ENCODE measurements at regions not wholly inside any gene's neighbourhood (a gene's known extent, or its start where the extent isn't known, plus 50 kb on each side); places are given as distances from the start of the nearest gene placed in this dataset.

GRCh38 chr10:30178356-30178964 is 119.1 kb upstream of the JCAD start:
- Mint-ChIP-seq H3K36me3 (ENCODE audit: unreplicated experiment) (no peaks in the 10 kb centered on the region), H3K9me3 (ENCODE audit: unreplicated experiment) (no peaks in the 10 kb centered on the region), H3K27me3 (ENCODE audit: unreplicated experiment) (no peaks in the 10 kb centered on the region), H3K4me3 (ENCODE audit: unreplicated experiment) (no peak overlapping the region), H3K27ac (ENCODE audit: unreplicated experiment) (no peak overlapping the region), H3K4me1 (ENCODE audit: low read depth, unreplicated experiment) (no peaks in the 10 kb centered on the region)
- TF ChIP-seq, protein P1, sequence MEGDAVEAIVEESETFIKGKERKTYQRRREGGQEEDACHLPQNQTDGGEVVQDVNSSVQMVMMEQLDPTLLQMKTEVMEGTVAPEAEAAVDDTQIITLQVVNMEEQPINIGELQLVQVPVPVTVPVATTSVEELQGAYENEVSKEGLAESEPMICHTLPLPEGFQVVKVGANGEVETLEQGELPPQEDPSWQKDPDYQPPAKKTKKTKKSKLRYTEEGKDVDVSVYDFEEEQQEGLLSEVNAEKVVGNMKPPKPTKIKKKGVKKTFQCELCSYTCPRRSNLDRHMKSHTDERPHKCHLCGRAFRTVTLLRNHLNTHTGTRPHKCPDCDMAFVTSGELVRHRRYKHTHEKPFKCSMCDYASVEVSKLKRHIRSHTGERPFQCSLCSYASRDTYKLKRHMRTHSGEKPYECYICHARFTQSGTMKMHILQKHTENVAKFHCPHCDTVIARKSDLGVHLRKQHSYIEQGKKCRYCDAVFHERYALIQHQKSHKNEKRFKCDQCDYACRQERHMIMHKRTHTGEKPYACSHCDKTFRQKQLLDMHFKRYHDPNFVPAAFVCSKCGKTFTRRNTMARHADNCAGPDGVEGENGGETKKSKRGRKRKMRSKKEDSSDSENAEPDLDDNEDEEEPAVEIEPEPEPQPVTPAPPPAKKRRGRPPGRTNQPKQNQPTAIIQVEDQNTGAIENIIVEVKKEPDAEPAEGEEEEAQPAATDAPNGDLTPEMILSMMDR (IDR thresholded peaks at IDR 0.05; ENCODE audit: partially characterized antibody, unreplicated experiment), result no peak
- no peak for DNase-seq

DNA sequence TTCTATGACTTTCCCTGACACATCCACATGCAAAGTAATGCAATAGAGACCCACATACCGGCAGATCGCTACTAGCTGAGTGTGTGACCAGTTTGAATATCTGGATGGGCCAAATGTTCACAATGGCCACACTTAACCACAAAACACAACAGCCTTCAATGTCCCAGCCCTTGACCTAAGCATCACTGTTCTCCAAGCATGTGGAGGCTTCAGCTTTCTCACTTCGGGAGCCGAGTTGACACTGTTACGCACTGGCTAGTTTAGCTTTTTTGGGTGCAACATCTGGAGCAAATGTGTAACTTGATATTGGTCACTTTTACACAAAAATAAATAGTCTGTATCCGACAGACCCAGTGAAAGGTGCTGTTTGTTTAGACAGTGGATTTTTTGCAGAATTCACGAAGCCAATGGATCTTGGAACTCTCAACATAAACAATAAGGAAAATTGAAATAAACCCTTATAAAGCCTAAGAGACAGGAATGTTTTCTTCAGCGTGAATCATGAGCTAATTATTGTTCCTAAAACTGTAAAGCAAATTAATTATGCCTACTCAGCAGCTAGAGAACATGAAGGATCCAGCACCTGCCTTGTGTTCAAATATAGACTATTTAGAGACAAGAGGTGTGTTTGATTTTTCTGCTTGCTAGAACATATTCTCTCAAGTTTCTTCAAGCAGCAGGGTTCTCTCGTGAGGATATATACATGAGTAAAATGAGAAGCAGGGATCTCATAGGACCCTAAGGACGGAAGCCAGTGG is 117.6 kb upstream of the JCAD start:
- Mint-ChIP-seq H3K4me1 (ENCODE audit: low read depth, unreplicated experiment) (no peaks in the 10 kb centered on the region), H3K27me3 (ENCODE audit: unreplicated experiment) (no peaks in the 10 kb centered on the region), H3K36me3 (ENCODE audit: unreplicated experiment) (no peaks in the 10 kb centered on the region), H3K9me3 (ENCODE audit: unreplicated experiment) (no peaks in the 10 kb centered on the region), H3K27ac (ENCODE audit: unreplicated experiment) (no peak overlapping the region), H3K4me3 (ENCODE audit: unreplicated experiment) (no peak overlapping the region)
- no peak for DNase-seq
- TF ChIP-seq, protein P1 (IDR thresholded peaks at IDR 0.05; ENCODE audit: partially characterized antibody, unreplicated experiment), result no peak

DNA sequence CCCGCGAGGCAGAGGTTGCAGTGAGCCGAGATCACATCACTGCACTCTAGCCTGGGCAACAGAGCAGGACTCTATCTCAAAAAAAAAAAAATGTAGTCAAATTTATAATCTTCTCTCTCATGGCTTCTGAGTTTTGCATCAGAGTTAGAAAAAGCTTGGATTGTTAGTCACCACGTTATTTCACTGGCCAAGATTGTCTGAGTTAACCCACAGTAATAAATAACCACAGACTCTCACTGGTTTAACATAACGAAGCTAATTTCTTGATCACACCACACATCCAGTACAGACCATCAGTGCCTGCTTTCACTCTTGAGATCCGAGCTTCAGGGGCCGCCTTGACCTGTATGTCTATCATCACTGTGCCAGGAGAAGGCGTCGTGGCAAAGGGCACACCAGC is 116.8 kb upstream of the JCAD start:
- no peaks in the 10 kb centered on the region for H3K27me3 Mint-ChIP-seq (ENCODE audit: unreplicated experiment)
- no peak overlapping the region for H3K27ac Mint-ChIP-seq (ENCODE audit: unreplicated experiment)
- no peak overlapping the region for H3K4me3 Mint-ChIP-seq (ENCODE audit: unreplicated experiment)
- no peaks in the 10 kb centered on the region for H3K4me1 Mint-ChIP-seq (ENCODE audit: low read depth, unreplicated experiment)
- H3K9me3 Mint-ChIP-seq (ENCODE audit: unreplicated experiment), result no peaks in the 10 kb centered on the region
- DNase-seq, result no peak
- TF ChIP-seq, protein P1 (IDR thresholded peaks at IDR 0.05; ENCODE audit: partially characterized antibody, unreplicated experiment), result no peak
- H3K36me3 Mint-ChIP-seq (ENCODE audit: unreplicated experiment), result no peaks in the 10 kb centered on the region

DNA sequence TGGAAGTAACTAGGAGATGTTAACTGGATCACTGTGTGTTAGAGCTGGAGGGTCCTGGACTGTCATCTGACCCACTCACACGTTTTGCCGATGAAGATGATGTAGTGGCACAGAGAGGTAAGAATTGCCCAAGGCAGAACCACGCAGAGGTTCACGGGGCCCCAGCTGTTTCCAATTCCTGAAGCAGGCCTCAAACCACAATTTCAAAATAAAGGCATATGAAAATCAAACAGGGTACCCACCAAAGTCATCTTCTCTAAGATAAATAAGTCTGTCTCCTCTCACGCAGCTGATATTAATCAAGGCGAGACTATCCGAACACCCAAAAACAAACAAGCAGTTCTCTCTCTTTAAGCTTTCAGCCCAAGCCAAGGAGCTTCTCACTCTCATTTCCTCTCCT is 113.3 kb upstream of the JCAD start:
- TF ChIP-seq, protein P1 (IDR thresholded peaks at IDR 0.05; ENCODE audit: partially characterized antibody, unreplicated experiment), result no peak
- Mint-ChIP-seq H3K27me3 (ENCODE audit: unreplicated experiment) (peaks cover 2% of the 10 kb centered on the region), H3K36me3 (ENCODE audit: unreplicated experiment) (no peaks in the 10 kb centered on the region), H3K27ac (ENCODE audit: unreplicated experiment) (no peak overlapping the region), H3K9me3 (ENCODE audit: unreplicated experiment) (no peaks in the 10 kb centered on the region), H3K4me3 (ENCODE audit: unreplicated experiment) (no peak overlapping the region), H3K4me1 (ENCODE audit: low read depth, unreplicated experiment) (no peaks in the 10 kb centered on the region)
- DNase-seq, result no peak

DNA sequence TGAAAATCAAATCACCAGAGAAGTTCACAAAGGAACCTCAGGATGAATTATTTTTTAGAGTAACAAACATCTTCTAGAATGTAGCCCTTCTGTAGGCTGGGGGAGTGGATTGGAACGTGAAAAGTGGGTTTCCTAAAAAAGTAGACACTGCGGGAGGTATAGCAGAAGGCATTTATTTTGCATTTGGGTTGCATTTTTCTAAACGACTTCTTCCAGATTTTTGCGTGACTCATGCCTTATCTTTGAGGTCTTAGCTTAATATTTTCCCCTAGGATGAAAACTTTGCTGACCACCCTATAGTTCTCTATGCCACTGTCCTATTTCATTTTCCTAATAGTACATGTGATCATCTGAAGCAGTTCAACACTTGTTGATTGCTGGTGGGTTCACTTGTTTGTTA is 112.7 kb upstream of the JCAD start:
- Mint-ChIP-seq H3K4me3 (ENCODE audit: unreplicated experiment) (no peak overlapping the region), H3K27me3 (ENCODE audit: unreplicated experiment) (peaks cover 2% of the 10 kb centered on the region), H3K36me3 (ENCODE audit: unreplicated experiment) (no peaks in the 10 kb centered on the region), H3K9me3 (ENCODE audit: unreplicated experiment) (no peaks in the 10 kb centered on the region), H3K4me1 (ENCODE audit: low read depth, unreplicated experiment) (no peaks in the 10 kb centered on the region), H3K27ac (ENCODE audit: unreplicated experiment) (no peak overlapping the region)
- TF ChIP-seq, protein P1 (IDR thresholded peaks at IDR 0.05; ENCODE audit: partially characterized antibody, unreplicated experiment), result no peak
- no peak for DNase-seq
